ENCODE measurements at regions not wholly inside any gene's neighbourhood (a gene's known extent, or its start where the extent isn't known, plus 50 kb on each side); places are given as distances from the start of the nearest gene placed in this dataset.
"Not testable (repeated sequence)": the region's sequence is repeated elsewhere in the genome, so short reads cannot be mapped to it uniquely, and the experiment has no call there.

- not testable (repeated sequence) for TF ChIP-seq CTCF, POLR2A (IDR thresholded peaks at IDR 0.05)
These were observed 1203.6 kb downstream of the DSC3 start for GRCh38 chr18:29838961-29839360.
